ENCODE measurements at regions not wholly inside any gene's neighbourhood (a gene's known extent, or its start where the extent isn't known, plus 50 kb on each side); places are given as distances from the start of the nearest gene placed in this dataset.

DNA sequence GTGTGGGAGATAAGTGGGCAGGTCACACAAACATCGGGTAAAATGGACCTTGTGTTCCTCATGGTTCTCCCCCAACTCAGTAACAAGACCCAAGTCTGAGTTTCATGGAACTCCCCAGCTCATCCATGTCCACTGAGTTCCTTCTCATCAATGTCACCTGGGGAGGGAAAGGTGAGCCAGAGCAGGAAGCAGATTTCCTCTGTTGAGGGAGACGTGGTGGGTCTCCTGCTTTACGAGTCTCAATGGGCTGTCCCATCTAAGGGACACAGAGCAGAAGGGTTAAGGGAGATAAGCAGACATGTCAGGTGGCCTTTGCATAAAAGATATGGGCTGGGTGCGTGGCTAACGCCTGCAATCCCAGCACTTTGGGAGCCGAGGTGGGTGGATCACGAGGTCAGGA is 56.5 kb upstream of the SORCS3 start:
- ATAC-seq (ENCODE audit: low FRiP score in 2 of 2) (no peak), DNase-seq (no peak)
- no peaks in the 10 kb centered on the region for H3K9me3 ChIP-seq
- H3K4me1 ChIP-seq: peaks cover 0 to 12% (median 2%) of the 10 kb centered on the region in 4 donors
- H3K27ac ChIP-seq: no peak overlapping the region
- H3K36me3 ChIP-seq: no peaks in the 10 kb centered on the region
- H3K27me3 ChIP-seq: no peaks in the 10 kb centered on the region
- WGBS, 2 donors: 76 to 81% methylated on average over 7 of the region's 7 CpGs
- TF ChIP-seq POLR2AphosphoS5 (IDR thresholded peaks at IDR 0.05): no peak
- H3K4me3 ChIP-seq: no peak overlapping the region

DNA sequence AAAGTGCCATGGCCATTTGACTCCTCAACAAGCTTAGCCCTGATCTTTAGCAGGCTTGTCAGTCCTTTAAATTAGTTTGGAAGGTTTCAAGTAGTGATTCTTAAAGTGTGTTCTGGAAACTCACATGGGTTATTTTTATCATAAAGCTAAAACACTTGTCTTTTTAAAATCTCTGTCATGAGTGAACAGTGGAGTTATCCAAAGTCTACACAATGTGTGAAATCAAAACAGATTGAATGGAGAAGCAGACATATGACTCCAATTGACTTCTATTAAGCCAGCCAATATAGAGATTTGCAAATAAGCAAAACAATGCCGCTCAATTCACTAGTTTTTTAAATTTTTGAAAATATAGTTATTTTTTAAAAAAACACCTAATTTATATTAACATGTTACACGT is 53.3 kb upstream of the SORCS3 start:
- Histone ChIP-seq H3K4me3 (no peak overlapping the region), H3K36me3 (no peaks in the 10 kb centered on the region), H3K27me3 (no peaks in the 10 kb centered on the region), H3K4me1 (no peaks in the 10 kb centered on the region), H3K9me3 (no peaks in the 10 kb centered on the region), H3K27ac (no peak overlapping the region)
- ATAC-seq (ENCODE audit: low FRiP score in 2 of 2) (no peak), DNase-seq (no peak)
- TF ChIP-seq EP300 (IDR thresholded peaks at IDR 0.05) (no peak), POLR2AphosphoS5 (IDR thresholded peaks at IDR 0.05) (no peak), POLR2A (IDR thresholded peaks at IDR 0.05) (no peak)
- TF ChIP-seq, protein P1, sequence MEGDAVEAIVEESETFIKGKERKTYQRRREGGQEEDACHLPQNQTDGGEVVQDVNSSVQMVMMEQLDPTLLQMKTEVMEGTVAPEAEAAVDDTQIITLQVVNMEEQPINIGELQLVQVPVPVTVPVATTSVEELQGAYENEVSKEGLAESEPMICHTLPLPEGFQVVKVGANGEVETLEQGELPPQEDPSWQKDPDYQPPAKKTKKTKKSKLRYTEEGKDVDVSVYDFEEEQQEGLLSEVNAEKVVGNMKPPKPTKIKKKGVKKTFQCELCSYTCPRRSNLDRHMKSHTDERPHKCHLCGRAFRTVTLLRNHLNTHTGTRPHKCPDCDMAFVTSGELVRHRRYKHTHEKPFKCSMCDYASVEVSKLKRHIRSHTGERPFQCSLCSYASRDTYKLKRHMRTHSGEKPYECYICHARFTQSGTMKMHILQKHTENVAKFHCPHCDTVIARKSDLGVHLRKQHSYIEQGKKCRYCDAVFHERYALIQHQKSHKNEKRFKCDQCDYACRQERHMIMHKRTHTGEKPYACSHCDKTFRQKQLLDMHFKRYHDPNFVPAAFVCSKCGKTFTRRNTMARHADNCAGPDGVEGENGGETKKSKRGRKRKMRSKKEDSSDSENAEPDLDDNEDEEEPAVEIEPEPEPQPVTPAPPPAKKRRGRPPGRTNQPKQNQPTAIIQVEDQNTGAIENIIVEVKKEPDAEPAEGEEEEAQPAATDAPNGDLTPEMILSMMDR (IDR thresholded peaks at IDR 0.05): no peak
- WGBS, 2 donors: 71 to 78% methylated on average over 2 of the region's 2 CpGs

DNA sequence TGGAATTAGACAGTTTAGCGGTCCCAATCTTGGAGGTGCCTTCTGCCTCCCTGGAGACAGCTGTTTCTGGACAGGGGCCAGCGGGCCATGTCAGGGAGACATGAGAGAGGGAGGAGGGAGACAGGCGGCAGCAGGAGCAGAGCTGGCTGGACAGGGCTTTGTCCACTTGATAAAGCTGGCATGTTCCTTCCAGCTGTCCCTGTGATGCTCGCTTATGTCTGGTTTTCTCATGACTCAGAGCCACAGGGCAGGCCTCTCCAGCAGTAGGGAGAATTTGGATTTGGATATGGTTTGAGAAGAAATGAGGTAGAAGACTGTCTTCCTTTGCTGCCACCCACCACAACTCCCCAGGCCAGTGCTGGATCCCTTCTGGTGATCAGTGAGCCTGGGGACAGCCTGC is 51.7 kb upstream of the SORCS3 start:
- WGBS, 2 donors: 50 to 62% methylated on average over 4 of the region's 4 CpGs
- H3K27me3 ChIP-seq: no peaks in the 10 kb centered on the region
- TF ChIP-seq POLR2A (IDR thresholded peaks at IDR 0.05) (no peak), EP300 (IDR thresholded peaks at IDR 0.05) (no peak), POLR2AphosphoS5 (IDR thresholded peaks at IDR 0.05) (no peak)
- TF ChIP-seq, protein P1 (IDR thresholded peaks at IDR 0.05): no peak
- DNase-seq (no peak), ATAC-seq (ENCODE audit: low FRiP score in 2 of 2) (no peak)
- no peaks in the 10 kb centered on the region for H3K9me3 ChIP-seq
- H3K36me3 ChIP-seq: no peaks in the 10 kb centered on the region
- no peak overlapping the region for H3K4me3 ChIP-seq
- H3K27ac ChIP-seq: no peak overlapping the region
- H3K4me1 ChIP-seq: no peaks in the 10 kb centered on the region

DNA sequence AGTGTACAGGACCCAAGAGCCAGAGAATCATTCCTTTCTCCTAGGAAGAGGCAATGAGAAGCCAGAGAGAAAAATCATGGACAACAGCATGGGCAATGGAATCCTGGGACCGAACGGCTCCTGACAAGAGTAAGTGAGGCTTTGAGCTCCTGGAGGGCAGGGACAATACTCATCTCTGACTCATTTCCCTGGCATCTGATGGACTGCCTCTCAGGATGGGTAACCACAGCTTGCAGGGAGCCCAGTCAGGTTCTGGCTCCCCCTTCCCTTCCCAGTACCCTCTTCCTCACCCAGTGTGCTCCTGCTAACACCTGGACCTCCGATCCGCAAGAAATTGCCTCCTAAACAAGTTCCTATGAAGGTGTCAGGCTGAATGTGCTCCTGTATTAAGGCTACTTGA is 51.2 kb upstream of the SORCS3 start:
- Histone ChIP-seq H3K4me1 (no peaks in the 10 kb centered on the region), H3K4me3 (no peak overlapping the region), H3K27me3 (no peaks in the 10 kb centered on the region), H3K36me3 (no peaks in the 10 kb centered on the region), H3K9me3 (no peaks in the 10 kb centered on the region), H3K27ac (no peak overlapping the region)
- 90 to 91% methylated on average over 4 of the region's 4 CpGs for WGBS, 2 donors
- ATAC-seq (ENCODE audit: low FRiP score in 2 of 2) (no peak), DNase-seq (no peak)
- no peak for TF ChIP-seq POLR2AphosphoS5 (IDR thresholded peaks at IDR 0.05)
- no peak for TF ChIP-seq POLR2A (IDR thresholded peaks at IDR 0.05)
- TF ChIP-seq, protein P1 (IDR thresholded peaks at IDR 0.05): no peak
- TF ChIP-seq EP300 (IDR thresholded peaks at IDR 0.05): no peak
